ENCODE measurements at regions not wholly inside any gene's neighbourhood (a gene's known extent, or its start where the extent isn't known, plus 50 kb on each side); places are given as distances from the start of the nearest gene placed in this dataset.
"Not testable (repeated sequence)": the region's sequence is repeated elsewhere in the genome, so short reads cannot be mapped to it uniquely, and the experiment has no call there.

GRCh38 chr10:106392778-106393177 lies 771.7 kb downstream of the SORCS1 start:
- intact Hi-C loops (cut with micrococcal nuclease), result no loop called here

- intact Hi-C loops (cut with micrococcal nuclease), result no loop called here
These were observed 777.4 kb downstream of the SORCS1 start for GRCh38 chr10:106387063-106387462.

- intact Hi-C loops (cut with micrococcal nuclease), result no loop called here
These were observed 780.0 kb downstream of the SORCS1 start for GRCh38 chr10:106384496-106384895.

GRCh38 chr10:106380706-106381105 lies 783.8 kb downstream of the SORCS1 start:
- intact Hi-C loops (cut with micrococcal nuclease), result no loop called here

- intact Hi-C loops (cut with micrococcal nuclease), result no loop called here
These were observed 786.3 kb downstream of the SORCS1 start for GRCh38 chr10:106378251-106378650.

GRCh38 chr10:106370751-106371150 lies 793.8 kb downstream of the SORCS1 start:
- intact Hi-C loops (cut with micrococcal nuclease), result no loop called here

- intact Hi-C loops (cut with micrococcal nuclease), result no loop called here
These were observed 803.6 kb downstream of the SORCS1 start for GRCh38 chr10:106360870-106361269.

- intact Hi-C loops (cut with micrococcal nuclease), result no loop called here
These were observed 809.1 kb downstream of the SORCS1 start for GRCh38 chr10:106355450-106355849.

GRCh38 chr10:106348933-106349332 lies 815.6 kb downstream of the SORCS1 start:
- intact Hi-C loops (cut with micrococcal nuclease), result no loop called here

- intact Hi-C loops (cut with micrococcal nuclease), result no loop called here
These were observed 817.0 kb downstream of the SORCS1 start for GRCh38 chr10:106347547-106347946.

- intact Hi-C loops (cut with micrococcal nuclease), result not testable (repeated sequence)
These were observed 821.0 kb downstream of the SORCS1 start for GRCh38 chr10:106343539-106343938.

- intact Hi-C loops (cut with micrococcal nuclease), result no loop called here
These were observed 823.1 kb downstream of the SORCS1 start for GRCh38 chr10:106341356-106341755.

- intact Hi-C loops (cut with micrococcal nuclease), result no loop called here
These were observed 826.0 kb downstream of the SORCS1 start for GRCh38 chr10:106338486-106338885.

GRCh38 chr10:106336874-106337273 lies 827.6 kb downstream of the SORCS1 start:
- intact Hi-C loops (cut with micrococcal nuclease), result no loop called here

GRCh38 chr10:106327747-106328146 lies 836.8 kb downstream of the SORCS1 start:
- intact Hi-C loops (cut with micrococcal nuclease), result no loop called here

GRCh38 chr10:106320876-106321275 lies 843.6 kb downstream of the SORCS1 start:
- intact Hi-C loops (cut with micrococcal nuclease), result no loop called here

GRCh38 chr10:106320078-106320477 lies 844.4 kb downstream of the SORCS1 start:
- intact Hi-C loops (cut with micrococcal nuclease), result no loop called here

GRCh38 chr10:106317554-106317953 lies 847.0 kb downstream of the SORCS1 start:
- intact Hi-C loops (cut with micrococcal nuclease), result no loop called here

- intact Hi-C loops (cut with micrococcal nuclease), result no loop called here
These were observed 851.5 kb downstream of the SORCS1 start for GRCh38 chr10:106313041-106313440.

- intact Hi-C loops (cut with micrococcal nuclease), result no loop called here
These were observed 852.4 kb downstream of the SORCS1 start for GRCh38 chr10:106312087-106312486.

- intact Hi-C loops (cut with micrococcal nuclease), result no loop called here
These were observed 852.9 kb downstream of the SORCS1 start for GRCh38 chr10:106311590-106311989.

GRCh38 chr10:106310596-106310995 lies 853.9 kb downstream of the SORCS1 start:
- intact Hi-C loops (cut with micrococcal nuclease), result no loop called here

- intact Hi-C loops (cut with micrococcal nuclease), result no loop called here
These were observed 855.1 kb downstream of the SORCS1 start for GRCh38 chr10:106309376-106309775.

- intact Hi-C loops (cut with micrococcal nuclease), result no loop called here
These were observed 856.2 kb downstream of the SORCS1 start for GRCh38 chr10:106308284-106308683.
